ENCODE measurements at regions not wholly inside any gene's neighbourhood (a gene's known extent, or its start where the extent isn't known, plus 50 kb on each side); places are given as distances from the start of the nearest gene placed in this dataset.

DNA sequence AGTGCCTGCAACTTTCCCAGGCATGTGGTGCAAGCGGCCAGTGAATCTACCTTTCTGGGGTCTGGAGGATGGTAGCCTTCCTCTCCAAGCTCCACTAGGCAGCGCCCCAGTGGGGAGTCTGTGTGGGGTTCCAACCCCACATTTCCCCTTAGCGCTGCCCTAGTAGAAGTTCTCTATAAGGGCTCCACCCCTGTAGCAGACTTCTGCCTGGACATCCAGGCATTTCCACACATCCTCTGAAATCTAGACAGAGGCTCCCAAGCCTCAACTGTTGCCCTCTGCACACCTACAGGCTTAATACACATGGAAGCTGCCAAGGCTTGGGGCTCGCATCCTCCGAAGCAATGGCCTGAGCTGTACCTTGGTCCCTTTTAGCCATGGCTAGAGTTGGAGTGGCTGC is 321.6 kb downstream of the TFAP2A start:
- H4K5ac ChIP-seq (ENCODE audit: low read depth, low read length) = no peak overlapping the region
- no peak overlapping the region for H2BK5ac ChIP-seq (ENCODE audit: low read depth, low read length, poor library complexity, severe bottlenecking)
- ATAC-seq (ENCODE audit: low read depth) (no peak), DNase-seq (no peak)
- H3K27me3 ChIP-seq (ENCODE audit: control insufficient read depth, insufficient read depth, low read length) = no peaks in the 10 kb centered on the region
- no peak overlapping the region for H3K4me2 ChIP-seq (ENCODE audit: low read depth, low read length)
- intact Hi-C loops (cut with micrococcal nuclease) = no loop called here
- H3K4me3 ChIP-seq (ENCODE audit: insufficient read depth, low read depth, low read length) = no peak overlapping the region
- no peak overlapping the region for H3K4ac ChIP-seq (ENCODE audit: low read depth, low read length)
- no peaks in the 10 kb centered on the region for H3K79me1 ChIP-seq (ENCODE audit: low read depth in 1 of 2, low read length in 2 of 2)
- no peaks in the 10 kb centered on the region for H3K9me1 ChIP-seq (ENCODE audit: insufficient read depth, low read length)
- no peaks in the 10 kb centered on the region for H4K20me1 ChIP-seq (ENCODE audit: insufficient read depth, low read length)
- no peak overlapping the region for H2BK15ac ChIP-seq (ENCODE audit: low read depth, low read length)
- H3K27ac ChIP-seq (ENCODE audit: insufficient read depth, low read length) = no peak overlapping the region
- H2AK5ac ChIP-seq (ENCODE audit: low read depth, low read length) = no peak overlapping the region
- H2AK9ac ChIP-seq (replicated peaks; ENCODE audit: low read depth, low read length, poor library complexity) = no peak overlapping the region
- H3K36me3 ChIP-seq (ENCODE audit: control insufficient read depth, insufficient read depth, low read length) = no peaks in the 10 kb centered on the region
- no TSS peak for BruUV-seq (replicated peaks)
- no CpG with 5 or more reads among the region's 5 CpGs for WGBS, 2 experiments (ENCODE audit: extremely low coverage in 2 of 2, insufficient read length in 1 of 2)
- H2BK120ac ChIP-seq (ENCODE audit: low read depth, low read length) = no peak overlapping the region
- TF ChIP-seq CEBPB (IDR thresholded peaks at IDR 0.05; ENCODE audit: low read depth, low read length) (no peak), RCOR1 (IDR thresholded peaks at IDR 0.05; ENCODE audit: insufficient replicate concordance, low read length) (no peak), MXI1 (IDR thresholded peaks at IDR 0.05; ENCODE audit: borderline replicate concordance, low read depth, low read length) (no peak), MAZ (IDR thresholded peaks at IDR 0.05; ENCODE audit: borderline replicate concordance, low read depth, low read length) (no peak), BHLHE40 (IDR thresholded peaks at IDR 0.05; ENCODE audit: low read depth, low read length) (no peak), SMC3 (IDR thresholded peaks at IDR 0.05; ENCODE audit: low read depth, low read length) (no peak)
- TF ChIP-seq, protein P1, sequence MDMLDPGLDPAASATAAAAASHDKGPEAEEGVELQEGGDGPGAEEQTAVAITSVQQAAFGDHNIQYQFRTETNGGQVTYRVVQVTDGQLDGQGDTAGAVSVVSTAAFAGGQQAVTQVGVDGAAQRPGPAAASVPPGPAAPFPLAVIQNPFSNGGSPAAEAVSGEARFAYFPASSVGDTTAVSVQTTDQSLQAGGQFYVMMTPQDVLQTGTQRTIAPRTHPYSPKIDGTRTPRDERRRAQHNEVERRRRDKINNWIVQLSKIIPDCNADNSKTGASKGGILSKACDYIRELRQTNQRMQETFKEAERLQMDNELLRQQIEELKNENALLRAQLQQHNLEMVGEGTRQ (IDR thresholded peaks at IDR 0.05; ENCODE audit: low read depth, low read length) = no peak
- no peak overlapping the region for H4K91ac ChIP-seq (ENCODE audit: insufficient read depth, low read depth, low read length)
- POLR2A ChIA-PET (ENCODE audit: unreplicated experiment) = no interaction called here
- CTCF ChIA-PET = no interaction called here
- in situ Hi-C loops (cut with MboI; ENCODE audit: low sequenced_read_pairs) = no loop called here
- no peak overlapping the region for H3K56ac ChIP-seq (ENCODE audit: extremely low read depth, insufficient read depth, low read length)
- H4K8ac ChIP-seq (ENCODE audit: low read depth in 2 of 2, low read length in 2 of 2) = no peak overlapping the region
- dilution Hi-C loops (cut with HindIII; ENCODE audit: low sequenced_read_pairs, unreplicated experiment) = no loop called here
- no peak overlapping the region for H3K23ac ChIP-seq (ENCODE audit: low read depth, low read length)
- no peak overlapping the region for H2BK20ac ChIP-seq (ENCODE audit: low read depth, low read length)
- no peaks in the 10 kb centered on the region for H3K4me1 ChIP-seq (ENCODE audit: control insufficient read depth, insufficient read depth, low read length)
- H3K18ac ChIP-seq (ENCODE audit: low read depth, low read length) = no peak overlapping the region
- H2AFZ ChIP-seq (replicated peaks; ENCODE audit: low read length, poor library complexity) = no peak overlapping the region
- H3K9ac ChIP-seq (ENCODE audit: low read depth, low read length) = no peak overlapping the region
- peaks cover 18% of the 10 kb centered on the region for H3K9me3 ChIP-seq (ENCODE audit: control insufficient read depth, insufficient read depth, low read length)
- H3K14ac ChIP-seq (replicated peaks; ENCODE audit: low read depth, low read length) = no peak overlapping the region
